ENCODE measurements at regions not wholly inside any gene's neighbourhood (a gene's known extent, or its start where the extent isn't known, plus 50 kb on each side); places are given as distances from the start of the nearest gene placed in this dataset.

DNA sequence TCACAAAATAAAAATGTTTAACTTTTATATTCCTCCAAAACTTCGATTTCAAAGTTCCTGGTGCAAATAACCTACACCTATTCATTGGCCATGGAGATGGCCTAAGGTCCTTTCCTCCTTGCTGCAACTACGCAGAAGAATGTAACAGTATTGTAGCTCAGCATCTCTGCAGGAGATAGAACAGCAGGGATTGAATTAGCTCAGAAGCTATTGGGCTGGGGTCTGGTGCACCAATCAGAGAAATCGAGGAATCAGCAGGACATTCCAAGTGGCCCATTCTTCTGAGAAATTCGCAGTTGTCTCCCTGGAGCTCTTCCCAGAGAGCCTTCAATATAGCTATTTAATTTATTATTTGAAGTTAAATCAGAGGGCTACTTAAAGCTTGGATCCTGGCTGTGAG is 560.6 kb downstream of the GATA3 start:
- Histone ChIP-seq H3K4me3 (ENCODE audit: low read length) (no peak overlapping the region), H3K27me3 (ENCODE audit: insufficient read depth, low read length) (no peaks in the 10 kb centered on the region), H3K9ac (ENCODE audit: low read depth, low read length) (no peak overlapping the region), H3K9me3 (ENCODE audit: insufficient read depth, low read depth, low read length) (no peaks in the 10 kb centered on the region), H3K27ac (ENCODE audit: low read length) (no peak overlapping the region), H3K4me1 (ENCODE audit: insufficient read depth, low read length) (no peaks in the 10 kb centered on the region), H3K36me3 (ENCODE audit: insufficient read depth, low read depth, low read length) (no peaks in the 10 kb centered on the region)

DNA sequence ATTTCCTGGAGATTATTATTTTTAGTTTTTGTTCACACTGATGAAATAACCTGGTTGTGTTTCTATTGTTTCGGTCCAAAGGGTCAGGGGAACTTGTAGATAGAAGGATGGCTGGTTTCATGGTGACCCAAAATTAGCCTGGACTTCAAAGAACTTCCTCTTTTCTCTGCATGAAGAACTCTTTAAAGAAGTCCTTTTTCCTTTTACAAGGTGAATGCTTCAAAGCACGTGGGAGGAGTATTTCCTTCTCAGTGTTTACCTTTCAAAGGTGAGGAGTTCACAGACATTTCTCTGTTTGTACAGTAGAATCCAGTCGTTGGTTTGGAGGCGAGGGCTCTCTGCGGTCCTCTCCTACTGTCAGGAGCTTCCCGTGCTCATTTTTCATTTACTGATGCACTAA is 561.7 kb downstream of the GATA3 start:
- H3K27ac ChIP-seq (ENCODE audit: low read length): no peak overlapping the region
- no peak overlapping the region for H3K4me3 ChIP-seq (ENCODE audit: low read length)
- H3K9me3 ChIP-seq (ENCODE audit: insufficient read depth, low read depth, low read length): no peaks in the 10 kb centered on the region
- no peaks in the 10 kb centered on the region for H3K27me3 ChIP-seq (ENCODE audit: insufficient read depth, low read length)
- H3K4me1 ChIP-seq (ENCODE audit: insufficient read depth, low read length): no peaks in the 10 kb centered on the region
- H3K9ac ChIP-seq (ENCODE audit: low read depth, low read length): no peak overlapping the region
- H3K36me3 ChIP-seq (ENCODE audit: insufficient read depth, low read depth, low read length): no peaks in the 10 kb centered on the region

DNA sequence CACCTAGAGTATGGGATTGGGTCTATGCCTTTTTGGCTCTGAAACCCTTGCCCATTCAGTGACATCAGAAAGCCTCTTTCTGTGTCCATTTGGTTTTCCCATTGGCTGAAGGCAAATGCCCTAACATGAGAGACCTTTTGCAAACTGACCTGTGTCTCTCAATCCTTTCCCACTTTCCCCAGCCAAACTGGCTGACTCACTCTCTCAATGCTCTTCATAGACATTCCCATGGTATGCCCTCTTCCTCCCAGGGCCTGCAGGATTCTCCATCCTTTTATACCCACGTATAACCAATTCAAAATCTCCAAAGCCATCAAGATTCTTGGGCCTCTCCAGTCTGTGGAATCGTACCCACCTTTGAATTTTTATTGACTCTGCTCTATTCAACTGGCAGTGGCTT is 563.3 kb downstream of the GATA3 start:
- H3K9me3 ChIP-seq (ENCODE audit: insufficient read depth, low read depth, low read length): no peaks in the 10 kb centered on the region
- no peak overlapping the region for H3K9ac ChIP-seq (ENCODE audit: low read depth, low read length)
- H3K36me3 ChIP-seq (ENCODE audit: insufficient read depth, low read depth, low read length): no peaks in the 10 kb centered on the region
- H3K27me3 ChIP-seq (ENCODE audit: insufficient read depth, low read length): no peaks in the 10 kb centered on the region
- H3K27ac ChIP-seq (ENCODE audit: low read length): no peak overlapping the region
- H3K4me3 ChIP-seq (ENCODE audit: low read length): no peak overlapping the region
- no peaks in the 10 kb centered on the region for H3K4me1 ChIP-seq (ENCODE audit: insufficient read depth, low read length)

GRCh38 chr10:8618834-8619233 is 564.3 kb downstream of the GATA3 start:
- H3K27ac ChIP-seq (ENCODE audit: low read length): no peak overlapping the region
- H3K4me3 ChIP-seq (ENCODE audit: low read length): no peak overlapping the region
- no peak overlapping the region for H3K9ac ChIP-seq (ENCODE audit: low read depth, low read length)
- no peaks in the 10 kb centered on the region for H3K36me3 ChIP-seq (ENCODE audit: insufficient read depth, low read depth, low read length)
- no peaks in the 10 kb centered on the region for H3K27me3 ChIP-seq (ENCODE audit: insufficient read depth, low read length)
- H3K4me1 ChIP-seq (ENCODE audit: insufficient read depth, low read length): no peaks in the 10 kb centered on the region
- no peaks in the 10 kb centered on the region for H3K9me3 ChIP-seq (ENCODE audit: insufficient read depth, low read depth, low read length)

GRCh38 chr10:8628351-8628750 is 573.9 kb downstream of the GATA3 start:
- Histone ChIP-seq H3K4me1 (ENCODE audit: insufficient read depth, low read length) (no peaks in the 10 kb centered on the region; the same call in 1 of the 2 replicates), H3K27me3 (ENCODE audit: insufficient read depth, low read length) (no peaks in the 10 kb centered on the region), H3K27ac (ENCODE audit: low read length) (no peak overlapping the region), H3K36me3 (ENCODE audit: insufficient read depth, low read depth, low read length) (no peaks in the 10 kb centered on the region), H3K9me3 (ENCODE audit: insufficient read depth, low read depth, low read length) (no peaks in the 10 kb centered on the region), H3K9ac (ENCODE audit: low read depth, low read length) (no peak overlapping the region), H3K4me3 (ENCODE audit: low read length) (no peak overlapping the region)

- Histone ChIP-seq H3K4me1 (ENCODE audit: insufficient read depth, low read length) (no peaks in the 10 kb centered on the region), H3K36me3 (ENCODE audit: insufficient read depth, low read depth, low read length) (no peaks in the 10 kb centered on the region), H3K9me3 (ENCODE audit: insufficient read depth, low read depth, low read length) (no peaks in the 10 kb centered on the region), H3K4me3 (ENCODE audit: low read length) (no peak overlapping the region), H3K27ac (ENCODE audit: low read length) (no peak overlapping the region), H3K27me3 (ENCODE audit: insufficient read depth, low read length) (no peaks in the 10 kb centered on the region), H3K9ac (ENCODE audit: low read depth, low read length) (no peak overlapping the region)
These were observed 579.4 kb downstream of the GATA3 start for GRCh38 chr10:8633909-8634308.

- Histone ChIP-seq H3K27me3 (ENCODE audit: insufficient read depth, low read length) (no peaks in the 10 kb centered on the region), H3K9ac (ENCODE audit: low read depth, low read length) (no peak overlapping the region), H3K27ac (ENCODE audit: low read length) (no peak overlapping the region), H3K9me3 (ENCODE audit: insufficient read depth, low read depth, low read length) (no peaks in the 10 kb centered on the region), H3K4me3 (ENCODE audit: low read length) (no peak overlapping the region), H3K36me3 (ENCODE audit: insufficient read depth, low read depth, low read length) (no peaks in the 10 kb centered on the region), H3K4me1 (ENCODE audit: insufficient read depth, low read length) (no peaks in the 10 kb centered on the region)
These were observed 581.9 kb downstream of the GATA3 start for GRCh38 chr10:8636371-8636770.

GRCh38 chr10:8637640-8638039 is 583.2 kb downstream of the GATA3 start:
- H3K9ac ChIP-seq (ENCODE audit: low read depth, low read length): no peak overlapping the region

DNA sequence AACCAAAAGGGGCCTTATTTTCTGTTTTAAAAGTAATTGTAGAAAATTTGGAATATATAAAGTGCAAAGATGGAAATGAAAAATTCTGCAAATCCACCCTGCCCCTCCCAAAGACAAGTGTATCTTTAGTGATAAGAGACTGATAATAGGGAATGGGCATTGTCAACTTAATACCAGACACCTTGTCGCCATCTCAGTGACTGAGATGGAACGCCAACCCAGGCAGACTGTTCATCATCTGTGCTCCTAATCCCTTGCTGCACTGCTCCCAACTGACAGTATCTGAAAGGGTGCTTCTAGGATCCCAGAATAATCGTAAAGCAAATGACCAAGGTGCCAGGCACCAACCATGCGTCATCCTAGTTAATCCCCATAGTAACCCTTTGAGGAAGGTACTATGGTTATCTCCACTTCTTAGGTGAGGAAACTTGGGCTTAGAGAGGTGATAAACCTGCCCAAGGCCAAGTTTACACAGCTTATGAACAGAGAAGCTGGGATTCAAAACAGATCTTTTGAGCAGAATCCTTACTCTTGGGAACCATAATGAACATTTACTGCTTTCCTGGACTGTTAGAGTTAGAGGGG is 583.7 kb downstream of the GATA3 start:
- H3K4me3 ChIP-seq (ENCODE audit: low read length): no peak overlapping the region
- no peaks in the 10 kb centered on the region for H3K36me3 ChIP-seq (ENCODE audit: insufficient read depth, low read depth, low read length)
- no peak overlapping the region for H3K27ac ChIP-seq (ENCODE audit: low read length)
- no peak overlapping the region for H3K9ac ChIP-seq (ENCODE audit: low read depth, low read length)
- H3K9me3 ChIP-seq (ENCODE audit: insufficient read depth, low read depth, low read length): no peaks in the 10 kb centered on the region
- H3K4me1 ChIP-seq (ENCODE audit: insufficient read depth, low read length): no peaks in the 10 kb centered on the region
- H3K27me3 ChIP-seq (ENCODE audit: insufficient read depth, low read length): no peaks in the 10 kb centered on the region

More at GRCh38 chr10:8637640-8638039, 583.2 kb downstream of the GATA3 start:
- Histone ChIP-seq H3K27ac (ENCODE audit: low read length) (no peak overlapping the region), H3K36me3 (ENCODE audit: insufficient read depth, low read depth, low read length) (no peaks in the 10 kb centered on the region), H3K9me3 (ENCODE audit: insufficient read depth, low read depth, low read length) (no peaks in the 10 kb centered on the region), H3K4me3 (ENCODE audit: low read length) (no peak overlapping the region), H3K4me1 (ENCODE audit: insufficient read depth, low read length) (no peaks in the 10 kb centered on the region), H3K27me3 (ENCODE audit: insufficient read depth, low read length) (no peaks in the 10 kb centered on the region)

DNA sequence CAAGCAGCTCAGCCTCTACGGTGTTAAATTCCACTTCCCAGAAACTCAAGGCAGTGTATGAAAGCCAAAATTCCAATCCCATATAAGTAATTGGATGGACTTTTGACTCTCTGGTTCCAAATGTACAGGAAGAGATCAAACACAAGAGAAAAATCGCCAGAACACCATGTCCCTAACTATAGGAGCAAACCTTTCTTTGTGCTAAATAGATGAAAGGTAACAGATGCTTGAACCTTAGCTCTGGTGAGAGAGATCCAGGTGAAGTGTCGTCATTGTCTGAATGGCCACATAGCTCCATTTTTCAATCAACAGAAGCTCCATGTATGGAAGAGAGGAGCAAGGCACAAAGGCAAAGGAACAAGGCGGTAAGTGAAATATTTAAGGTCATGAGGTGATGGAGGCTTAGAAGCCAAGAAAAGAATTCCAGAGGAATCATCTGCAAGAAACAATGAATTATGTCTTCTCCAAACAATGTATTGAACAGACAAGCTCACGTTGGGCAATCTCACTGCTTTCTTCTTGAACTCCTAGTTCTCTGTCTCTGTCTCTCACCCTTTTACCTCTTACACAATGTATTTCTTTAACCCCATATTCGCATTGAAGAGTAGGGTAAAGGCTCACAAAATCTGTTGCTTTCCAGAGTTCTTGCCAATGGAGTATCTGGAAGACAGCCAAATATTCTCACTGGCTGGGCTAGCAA is 585.1 kb downstream of the GATA3 start:
- Histone ChIP-seq H3K9ac (ENCODE audit: low read depth, low read length) (no peak overlapping the region), H3K9me3 (ENCODE audit: insufficient read depth, low read depth, low read length) (no peaks in the 10 kb centered on the region), H3K4me3 (ENCODE audit: low read length) (no peak overlapping the region), H3K27me3 (ENCODE audit: insufficient read depth, low read length) (no peaks in the 10 kb centered on the region), H3K27ac (ENCODE audit: low read length) (no peak overlapping the region), H3K4me1 (ENCODE audit: insufficient read depth, low read length) (no peaks in the 10 kb centered on the region), H3K36me3 (ENCODE audit: insufficient read depth, low read depth, low read length) (no peaks in the 10 kb centered on the region)

DNA sequence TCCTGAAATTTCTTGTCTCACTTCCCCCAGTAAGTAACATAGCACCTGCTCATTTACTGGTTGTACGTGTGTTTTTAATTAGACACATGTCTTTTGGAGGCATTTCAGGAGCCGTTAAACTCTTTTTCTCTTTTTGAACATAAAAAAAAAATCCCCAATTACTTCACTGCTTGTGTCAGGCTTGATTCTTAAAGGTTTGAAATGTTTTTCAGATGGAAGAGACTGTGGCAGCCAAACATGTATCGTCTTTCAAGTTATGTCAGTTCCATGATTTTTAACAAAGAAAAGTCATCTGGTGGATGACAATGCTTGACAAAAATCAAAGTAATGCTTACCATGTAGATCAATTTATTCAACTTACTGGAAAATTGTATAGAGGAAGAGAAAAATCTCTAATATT is 585.8 kb downstream of the GATA3 start:
- no peaks in the 10 kb centered on the region for H3K4me1 ChIP-seq (ENCODE audit: insufficient read depth, low read length)
- no peak overlapping the region for H3K9ac ChIP-seq (ENCODE audit: low read depth, low read length)
- no peak overlapping the region for H3K4me3 ChIP-seq (ENCODE audit: low read length)
- no peaks in the 10 kb centered on the region for H3K9me3 ChIP-seq (ENCODE audit: insufficient read depth, low read depth, low read length)
- no peaks in the 10 kb centered on the region for H3K36me3 ChIP-seq (ENCODE audit: insufficient read depth, low read depth, low read length)
- no peaks in the 10 kb centered on the region for H3K27me3 ChIP-seq (ENCODE audit: insufficient read depth, low read length)
- H3K27ac ChIP-seq (ENCODE audit: low read length): no peak overlapping the region

DNA sequence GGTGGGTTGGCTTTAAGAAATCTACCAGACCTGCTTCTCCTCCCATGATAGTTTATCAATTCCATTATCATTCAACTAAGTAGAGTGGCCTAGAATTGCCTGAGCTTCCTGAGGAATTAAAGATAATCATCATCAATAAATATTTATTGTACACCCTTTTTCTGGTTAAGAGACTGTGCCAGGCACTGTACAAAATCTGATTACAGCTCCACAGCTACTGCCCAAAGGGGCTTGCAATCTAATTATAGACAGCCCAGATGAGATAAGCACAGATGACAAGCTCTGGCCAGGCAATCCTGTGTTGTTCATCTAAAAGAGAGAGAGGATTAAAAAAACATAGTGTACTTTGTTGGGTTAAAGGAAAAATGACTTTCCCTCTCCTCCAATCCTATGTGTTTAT is 586.4 kb downstream of the GATA3 start:
- Histone ChIP-seq H3K9me3 (ENCODE audit: insufficient read depth, low read depth, low read length) (no peaks in the 10 kb centered on the region), H3K27ac (ENCODE audit: low read length) (no peak overlapping the region), H3K4me1 (ENCODE audit: insufficient read depth, low read length) (no peaks in the 10 kb centered on the region), H3K4me3 (ENCODE audit: low read length) (no peak overlapping the region), H3K9ac (ENCODE audit: low read depth, low read length) (no peak overlapping the region), H3K27me3 (ENCODE audit: insufficient read depth, low read length) (no peaks in the 10 kb centered on the region), H3K36me3 (ENCODE audit: insufficient read depth, low read depth, low read length) (no peaks in the 10 kb centered on the region)
